MM.1S (cell line): ENCODE measurements at regions not wholly inside any gene's neighbourhood (a gene's known extent, or its start where the extent isn't known, plus 50 kb on each side); places are given as distances from the start of the nearest gene placed in this dataset.

Experiments used
- DNase-seq: peaks from one replicate; pipeline ENCODE4 v3.0.0-alpha.2; 2015
- H2AFZ ChIP-seq: fragments of 300-600 bp; sonication (generic); 2 replicates; pipeline ENCODE4 v1.6.0; 2016; ENCODE audit warnings: antibody characterized with exemption, low read length
- H3F3A ChIP-seq: fragments of 300-600 bp; sonication (generic); 2 replicates; pipeline ENCODE4 v1.6.1; 2016; ENCODE audit warnings: mild to moderate bottlenecking, antibody characterized with exemption, low read length, moderate library complexity, mixed read lengths; ENCODE audit not compliant: insufficient read depth
- H3K27ac ChIP-seq: fragments of 300-600 bp; sonication (generic); 2 replicates; pipeline ENCODE4 v1.5.1; 2016; ENCODE audit warnings: mild to moderate bottlenecking, low read length
- H3K27me3 ChIP-seq: fragments of 300-600 bp; sonication (generic); replicated peaks from 2 replicates; pipeline ENCODE4 v1.6.0; 2016; ENCODE audit warnings: low read length; ENCODE audit not compliant: insufficient read depth
- H3K36me3 ChIP-seq: fragments of 300-600 bp; sonication (generic); replicated peaks from 2 replicates; pipeline ENCODE4 v1.6.1; 2016; ENCODE audit warnings: mild to moderate bottlenecking, low read length, mixed read lengths; ENCODE audit not compliant: insufficient read depth
- H3K4me1 ChIP-seq: fragments of 300-600 bp; sonication (generic); 2 replicates; pipeline ENCODE4 v1.6.1; 2016; ENCODE audit warnings: low read length, mixed read lengths
- H3K4me2 ChIP-seq: fragments of 300-600 bp; sonication (generic); 2 replicates; pipeline ENCODE4 v1.6.0; 2016; ENCODE audit warnings: low read depth, low read length
- H3K4me3 ChIP-seq: fragments of 300-600 bp; sonication (generic); 2 replicates; pipeline ENCODE4 v1.5.1; 2016; ENCODE audit warnings: low read length, mixed read lengths
- H3K79me2 ChIP-seq: fragments of 300-600 bp; sonication (generic); 2 replicates; pipeline ENCODE4 v1.6.1; 2016; ENCODE audit warnings: mixed run types, low read length, mixed read lengths
- H3K9ac ChIP-seq: fragments of 300-600 bp; sonication (generic); 2 replicates; pipeline ENCODE4 v1.6.1; 2016; ENCODE audit warnings: low read length, mixed read lengths
- H3K9me2 ChIP-seq: fragments of 300-600 bp; sonication (generic); replicated peaks from 2 replicates; pipeline ENCODE4 v1.6.1; 2016; ENCODE audit warnings: mild to moderate bottlenecking, low read length, mixed read lengths; ENCODE audit not compliant: insufficient read depth
- H3K9me3 ChIP-seq: fragments of 300-600 bp; sonication (generic); replicated peaks from 2 replicates; pipeline ENCODE4 v1.6.1; 2016; ENCODE audit warnings: mild to moderate bottlenecking, low read length, mixed read lengths; ENCODE audit not compliant: insufficient read depth
- H4K20me1 ChIP-seq: fragments of 300-600 bp; sonication (generic); 2 replicates; pipeline ENCODE4 v1.6.1; 2016; ENCODE audit warnings: mild to moderate bottlenecking, low read length, moderate library complexity, mixed read lengths; ENCODE audit not compliant: insufficient read depth
- CTCF ChIP-seq: fragments of 300-600 bp; sonication (generic); IDR thresholded peaks from 2 replicates; pipeline ENCODE4 v1.5.1; 2016; ENCODE audit warnings: antibody characterized with exemption, low read length, mixed read lengths
- EZH2 ChIP-seq: fragments of 300-600 bp; sonication (generic); optimal IDR thresholded peaks from 2 replicates; pipeline ENCODE3; 2017; ENCODE audit warnings: low read depth, mild to moderate bottlenecking, antibody characterized with exemption, low read length, mixed read lengths
- EZH2phosphoT487 ChIP-seq: fragments of 300-600 bp; sonication (generic); IDR thresholded peaks from 2 replicates; pipeline ENCODE4 v1.6.1; 2018; ENCODE audit warnings: antibody characterized with exemption, low read length

GRCh38 chr1:70887936-70888335 lies 159.7 kb downstream of the PTGER3 start:
- no peaks in the 10 kb centered on the region for H3K9me2 ChIP-seq
- H3K27ac ChIP-seq, result no peak overlapping the region
- H3K27me3 ChIP-seq, result no peaks in the 10 kb centered on the region
- no peak overlapping the region for H3K4me3 ChIP-seq
- no peaks in the 10 kb centered on the region for H3F3A ChIP-seq
- no peak for DNase-seq
- no peaks in the 10 kb centered on the region for H3K36me3 ChIP-seq
- H3K9ac ChIP-seq, result no peak overlapping the region
- TF ChIP-seq EZH2 (no peak), CTCF (no peak), EZH2phosphoT487 (no peak)
- no peaks in the 10 kb centered on the region for H4K20me1 ChIP-seq
- no peak overlapping the region for H2AFZ ChIP-seq
- no peaks in the 10 kb centered on the region for H3K4me1 ChIP-seq
- no peaks in the 10 kb centered on the region for H3K79me2 ChIP-seq
- H3K9me3 ChIP-seq, result no peaks in the 10 kb centered on the region
- H3K4me2 ChIP-seq, result no peak overlapping the region

GRCh38 chr1:70888722-70889121 lies 158.9 kb downstream of the PTGER3 start:
- Histone ChIP-seq H3K9ac (no peak overlapping the region), H2AFZ (no peak overlapping the region), H3K4me1 (no peaks in the 10 kb centered on the region), H3K36me3 (no peaks in the 10 kb centered on the region), H3F3A (no peaks in the 10 kb centered on the region), H3K79me2 (no peaks in the 10 kb centered on the region), H3K27ac (no peak overlapping the region), H4K20me1 (no peaks in the 10 kb centered on the region), H3K9me2 (no peaks in the 10 kb centered on the region), H3K4me2 (no peak overlapping the region), H3K4me3 (no peak overlapping the region), H3K9me3 (no peaks in the 10 kb centered on the region), H3K27me3 (no peaks in the 10 kb centered on the region)
- DNase-seq, result no peak
- TF ChIP-seq EZH2phosphoT487 (no peak), CTCF (no peak), EZH2 (no peak)

GRCh38 chr1:70890408-70890807 lies 157.2 kb downstream of the PTGER3 start:
- H3K9ac ChIP-seq, result no peak overlapping the region
- H2AFZ ChIP-seq, result no peak overlapping the region
- no peak overlapping the region for H3K27ac ChIP-seq
- H3K79me2 ChIP-seq, result no peaks in the 10 kb centered on the region
- no peak for DNase-seq
- H4K20me1 ChIP-seq, result no peaks in the 10 kb centered on the region
- H3K4me1 ChIP-seq, result no peaks in the 10 kb centered on the region
- no peaks in the 10 kb centered on the region for H3K36me3 ChIP-seq
- no peaks in the 10 kb centered on the region for H3K9me3 ChIP-seq
- TF ChIP-seq CTCF (no peak), EZH2phosphoT487 (no peak), EZH2 (no peak)
- no peaks in the 10 kb centered on the region for H3K27me3 ChIP-seq
- H3K4me3 ChIP-seq, result no peak overlapping the region
- H3K4me2 ChIP-seq, result no peak overlapping the region
- no peaks in the 10 kb centered on the region for H3K9me2 ChIP-seq
- H3F3A ChIP-seq, result no peaks in the 10 kb centered on the region
